Neutrophil (primary cell): ENCODE measurements at regions not wholly inside any gene's neighbourhood (a gene's known extent, or its start where the extent isn't known, plus 50 kb on each side); places are given as distances from the start of the nearest gene placed in this dataset.

Experiments
- H3K27ac ChIP-seq: fragments of 200-600 bp; sonication (generic); 2 replicates; pipeline ENCODE4 v1.5.1; 2016; ENCODE audit warnings: mild to moderate bottlenecking, moderate library complexity
- H3K27me3 ChIP-seq: fragments of 200-600 bp; sonication (generic); 2 replicates; pipeline ENCODE4 v1.6.0; 2016; ENCODE audit warnings: mild to moderate bottlenecking
- H3K36me3 ChIP-seq: fragments of 200-600 bp; sonication (generic); 2 replicates; pipeline ENCODE4 v1.5.1; 2017
- H3K4me1 ChIP-seq, 2 experiments: fragments of 200-600 bp in 1 of 2; sonication (generic) in 1 of 2; 1 replicate in 1 of 2; 2 replicates in 1 of 2; pipeline versions ENCODE4 v1.5.1 to v1.6.1; 2013 to 2016; ENCODE audit warnings: low read depth in 1 of 2, low read length in 1 of 2, mild to moderate bottlenecking in 1 of 2, moderate library complexity in 1 of 2; ENCODE audit not compliant: control insufficient read depth in 1 of 2, insufficient read depth in 1 of 2
- H3K4me3 ChIP-seq, 2 experiments: fragments of 200-600 bp in 1 of 2; sonication (generic) in 1 of 2; 1 replicate in 1 of 2; 2 replicates in 1 of 2; pipeline ENCODE4 v1.5.1; 2013 to 2016; ENCODE audit warnings: low read depth in 1 of 2, low read length in 1 of 2, mild to moderate bottlenecking in 1 of 2, moderate library complexity in 1 of 2
- H3K9me3 ChIP-seq: fragments of 200-600 bp; sonication (generic); 2 replicates; pipeline ENCODE4 v1.5.1; 2016
- TF ChIP-seq, protein P1 (sequence below): fragments of 200-600 bp; sonication (generic); IDR thresholded peaks from 2 replicates; pipeline ENCODE4 v1.5.1; 2016; ENCODE audit warnings: antibody characterized with exemption

- Histone ChIP-seq H3K27ac (no peak overlapping the region), H3K4me1 (no peaks in the 10 kb centered on the region), H3K27me3 (no peaks in the 10 kb centered on the region), H3K4me3 (no peak overlapping the region), H3K9me3 (no peaks in the 10 kb centered on the region), H3K36me3 (no peaks in the 10 kb centered on the region)
- TF ChIP-seq, protein P1, sequence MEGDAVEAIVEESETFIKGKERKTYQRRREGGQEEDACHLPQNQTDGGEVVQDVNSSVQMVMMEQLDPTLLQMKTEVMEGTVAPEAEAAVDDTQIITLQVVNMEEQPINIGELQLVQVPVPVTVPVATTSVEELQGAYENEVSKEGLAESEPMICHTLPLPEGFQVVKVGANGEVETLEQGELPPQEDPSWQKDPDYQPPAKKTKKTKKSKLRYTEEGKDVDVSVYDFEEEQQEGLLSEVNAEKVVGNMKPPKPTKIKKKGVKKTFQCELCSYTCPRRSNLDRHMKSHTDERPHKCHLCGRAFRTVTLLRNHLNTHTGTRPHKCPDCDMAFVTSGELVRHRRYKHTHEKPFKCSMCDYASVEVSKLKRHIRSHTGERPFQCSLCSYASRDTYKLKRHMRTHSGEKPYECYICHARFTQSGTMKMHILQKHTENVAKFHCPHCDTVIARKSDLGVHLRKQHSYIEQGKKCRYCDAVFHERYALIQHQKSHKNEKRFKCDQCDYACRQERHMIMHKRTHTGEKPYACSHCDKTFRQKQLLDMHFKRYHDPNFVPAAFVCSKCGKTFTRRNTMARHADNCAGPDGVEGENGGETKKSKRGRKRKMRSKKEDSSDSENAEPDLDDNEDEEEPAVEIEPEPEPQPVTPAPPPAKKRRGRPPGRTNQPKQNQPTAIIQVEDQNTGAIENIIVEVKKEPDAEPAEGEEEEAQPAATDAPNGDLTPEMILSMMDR: no peak
These were observed 150.2 kb upstream of the C14orf180 start for GRCh38 chr14:104429291-104429861.

- TF ChIP-seq, protein P1: no peak
- H3K4me1 ChIP-seq: no peaks in the 10 kb centered on the region
- no peak overlapping the region for H3K4me3 ChIP-seq
- peaks cover 4% of the 10 kb centered on the region for H3K27me3 ChIP-seq
- no peaks in the 10 kb centered on the region for H3K36me3 ChIP-seq
- no peak overlapping the region for H3K27ac ChIP-seq
- no peaks in the 10 kb centered on the region for H3K9me3 ChIP-seq
These were observed 148.1 kb upstream of the C14orf180 start for GRCh38 chr14:104431351-104431928.

DNA sequence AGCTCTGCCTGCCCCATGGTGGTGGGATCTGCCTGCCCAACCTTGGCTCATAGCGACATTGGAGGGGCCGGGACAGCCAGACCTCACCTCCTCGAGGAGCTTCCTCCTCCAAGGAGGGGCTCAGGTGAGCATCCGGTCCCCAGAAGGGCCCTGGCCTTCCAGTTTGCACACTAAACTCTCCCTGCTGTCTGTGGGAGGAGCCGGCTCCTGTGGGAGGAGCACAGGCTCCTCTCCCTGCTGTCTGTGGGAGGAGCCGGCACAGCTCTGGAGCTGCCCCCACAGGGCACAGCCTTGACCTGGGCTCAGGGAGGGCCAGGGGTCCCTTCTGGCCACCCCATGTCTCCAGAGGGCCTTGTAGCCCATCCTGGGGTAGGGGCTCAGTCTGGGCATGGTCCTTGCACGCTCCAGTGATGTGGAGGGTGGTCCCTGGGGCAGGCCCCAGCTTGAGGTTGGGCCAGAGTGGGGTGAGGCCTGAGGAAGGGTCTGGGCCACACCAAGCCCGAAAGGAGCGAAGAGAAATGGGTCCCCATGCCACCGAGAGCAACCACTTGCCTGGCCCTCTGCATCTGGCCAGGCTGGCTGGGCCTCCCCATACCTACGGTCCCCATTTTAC, 147.5 kb upstream of the C14orf180 start:
- H3K4me1 ChIP-seq: no peaks in the 10 kb centered on the region
- TF ChIP-seq, protein P1: no peak

DNA sequence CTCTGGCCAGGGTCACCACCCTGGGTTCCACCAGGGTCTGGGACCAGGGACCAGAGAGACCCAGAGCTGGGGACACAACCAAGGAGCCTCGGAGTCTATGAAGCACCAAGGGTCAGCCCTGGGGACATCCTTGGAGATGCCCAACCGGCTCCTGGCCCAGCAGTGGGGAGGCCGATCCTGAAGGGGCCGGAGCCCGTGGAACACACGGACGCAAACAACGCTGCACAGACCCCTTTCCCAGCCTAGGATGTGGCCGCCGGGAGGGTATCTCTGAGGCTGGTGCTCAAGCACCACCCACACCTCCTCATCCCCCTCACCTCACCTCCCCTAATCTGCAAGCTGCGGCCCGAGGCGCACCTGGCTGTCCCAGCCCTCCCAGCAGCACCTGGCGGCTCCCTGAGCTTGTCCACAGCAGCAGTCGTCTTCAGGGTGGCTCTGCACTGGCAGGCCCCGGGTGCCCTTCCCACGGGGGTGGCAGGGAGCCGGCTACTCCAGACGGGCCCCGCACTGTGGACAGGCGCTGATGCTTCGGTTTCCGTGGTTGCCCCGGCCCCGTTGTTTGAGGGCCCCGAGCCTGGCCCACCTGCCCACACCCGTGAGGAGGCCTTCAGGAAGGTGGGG, 146.8 kb upstream of the C14orf180 start:
- Histone ChIP-seq H3K4me1 (no peaks in the 10 kb centered on the region), H3K4me3 (no peak overlapping the region), H3K9me3 (no peaks in the 10 kb centered on the region), H3K27ac (no peak overlapping the region), H3K27me3 (peaks cover 4% of the 10 kb centered on the region), H3K36me3 (no peaks in the 10 kb centered on the region)
- TF ChIP-seq, protein P1: no peak

More for the DNA sequence above, 147.5 kb upstream of the C14orf180 start:
- H3K9me3 ChIP-seq: no peaks in the 10 kb centered on the region
- no peaks in the 10 kb centered on the region for H3K36me3 ChIP-seq
- H3K27ac ChIP-seq: no peak overlapping the region
- peaks cover 4% of the 10 kb centered on the region for H3K27me3 ChIP-seq
- H3K4me3 ChIP-seq: no peak overlapping the region

- Histone ChIP-seq H3K4me1 (no peaks in the 10 kb centered on the region), H3K36me3 (no peaks in the 10 kb centered on the region), H3K27ac (no peak overlapping the region), H3K4me3 (no peak overlapping the region), H3K27me3 (peaks cover 4% of the 10 kb centered on the region), H3K9me3 (no peaks in the 10 kb centered on the region)
- TF ChIP-seq, protein P1: no peak
These were observed 146.0 kb upstream of the C14orf180 start for GRCh38 chr14:104433401-104434213.
